ENCODE measurements at regions not wholly inside any gene's neighbourhood (a gene's known extent, or its start where the extent isn't known, plus 50 kb on each side); places are given as distances from the start of the nearest gene placed in this dataset.

DNA sequence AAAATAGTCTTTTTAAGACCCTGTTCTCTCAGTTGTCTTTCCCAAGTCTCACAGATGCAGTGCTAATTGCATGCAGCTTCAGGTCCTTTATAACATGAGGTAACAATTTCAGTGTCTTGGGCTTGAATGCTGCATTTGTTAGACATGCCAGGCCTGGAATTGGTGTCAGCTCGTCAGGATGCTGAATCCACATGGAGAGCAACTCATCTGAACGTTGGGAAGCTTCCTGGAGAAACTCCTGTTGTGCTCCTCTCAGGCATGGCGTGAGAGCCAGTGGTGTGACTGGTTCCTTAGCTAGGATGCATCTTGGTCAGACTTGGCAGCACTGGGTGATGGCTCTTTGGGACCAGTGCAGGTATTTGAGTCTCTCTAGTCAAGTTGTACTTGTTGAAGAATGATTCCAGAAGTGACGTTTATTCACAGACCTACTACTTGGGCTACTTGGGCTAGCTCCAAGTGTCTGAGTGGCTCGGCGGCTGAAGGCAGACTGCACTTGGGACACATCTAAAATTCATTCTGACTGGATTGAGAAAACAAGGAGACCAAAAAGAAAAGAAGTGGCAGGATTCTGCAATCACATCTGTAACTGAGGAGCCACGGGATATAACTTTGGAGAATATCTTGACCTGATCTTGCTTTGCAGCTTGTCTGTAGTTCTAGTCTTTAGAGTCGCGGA, 134.8 kb upstream of the ARHGAP5 start (continued):
- TF ChIP-seq, protein P1, sequence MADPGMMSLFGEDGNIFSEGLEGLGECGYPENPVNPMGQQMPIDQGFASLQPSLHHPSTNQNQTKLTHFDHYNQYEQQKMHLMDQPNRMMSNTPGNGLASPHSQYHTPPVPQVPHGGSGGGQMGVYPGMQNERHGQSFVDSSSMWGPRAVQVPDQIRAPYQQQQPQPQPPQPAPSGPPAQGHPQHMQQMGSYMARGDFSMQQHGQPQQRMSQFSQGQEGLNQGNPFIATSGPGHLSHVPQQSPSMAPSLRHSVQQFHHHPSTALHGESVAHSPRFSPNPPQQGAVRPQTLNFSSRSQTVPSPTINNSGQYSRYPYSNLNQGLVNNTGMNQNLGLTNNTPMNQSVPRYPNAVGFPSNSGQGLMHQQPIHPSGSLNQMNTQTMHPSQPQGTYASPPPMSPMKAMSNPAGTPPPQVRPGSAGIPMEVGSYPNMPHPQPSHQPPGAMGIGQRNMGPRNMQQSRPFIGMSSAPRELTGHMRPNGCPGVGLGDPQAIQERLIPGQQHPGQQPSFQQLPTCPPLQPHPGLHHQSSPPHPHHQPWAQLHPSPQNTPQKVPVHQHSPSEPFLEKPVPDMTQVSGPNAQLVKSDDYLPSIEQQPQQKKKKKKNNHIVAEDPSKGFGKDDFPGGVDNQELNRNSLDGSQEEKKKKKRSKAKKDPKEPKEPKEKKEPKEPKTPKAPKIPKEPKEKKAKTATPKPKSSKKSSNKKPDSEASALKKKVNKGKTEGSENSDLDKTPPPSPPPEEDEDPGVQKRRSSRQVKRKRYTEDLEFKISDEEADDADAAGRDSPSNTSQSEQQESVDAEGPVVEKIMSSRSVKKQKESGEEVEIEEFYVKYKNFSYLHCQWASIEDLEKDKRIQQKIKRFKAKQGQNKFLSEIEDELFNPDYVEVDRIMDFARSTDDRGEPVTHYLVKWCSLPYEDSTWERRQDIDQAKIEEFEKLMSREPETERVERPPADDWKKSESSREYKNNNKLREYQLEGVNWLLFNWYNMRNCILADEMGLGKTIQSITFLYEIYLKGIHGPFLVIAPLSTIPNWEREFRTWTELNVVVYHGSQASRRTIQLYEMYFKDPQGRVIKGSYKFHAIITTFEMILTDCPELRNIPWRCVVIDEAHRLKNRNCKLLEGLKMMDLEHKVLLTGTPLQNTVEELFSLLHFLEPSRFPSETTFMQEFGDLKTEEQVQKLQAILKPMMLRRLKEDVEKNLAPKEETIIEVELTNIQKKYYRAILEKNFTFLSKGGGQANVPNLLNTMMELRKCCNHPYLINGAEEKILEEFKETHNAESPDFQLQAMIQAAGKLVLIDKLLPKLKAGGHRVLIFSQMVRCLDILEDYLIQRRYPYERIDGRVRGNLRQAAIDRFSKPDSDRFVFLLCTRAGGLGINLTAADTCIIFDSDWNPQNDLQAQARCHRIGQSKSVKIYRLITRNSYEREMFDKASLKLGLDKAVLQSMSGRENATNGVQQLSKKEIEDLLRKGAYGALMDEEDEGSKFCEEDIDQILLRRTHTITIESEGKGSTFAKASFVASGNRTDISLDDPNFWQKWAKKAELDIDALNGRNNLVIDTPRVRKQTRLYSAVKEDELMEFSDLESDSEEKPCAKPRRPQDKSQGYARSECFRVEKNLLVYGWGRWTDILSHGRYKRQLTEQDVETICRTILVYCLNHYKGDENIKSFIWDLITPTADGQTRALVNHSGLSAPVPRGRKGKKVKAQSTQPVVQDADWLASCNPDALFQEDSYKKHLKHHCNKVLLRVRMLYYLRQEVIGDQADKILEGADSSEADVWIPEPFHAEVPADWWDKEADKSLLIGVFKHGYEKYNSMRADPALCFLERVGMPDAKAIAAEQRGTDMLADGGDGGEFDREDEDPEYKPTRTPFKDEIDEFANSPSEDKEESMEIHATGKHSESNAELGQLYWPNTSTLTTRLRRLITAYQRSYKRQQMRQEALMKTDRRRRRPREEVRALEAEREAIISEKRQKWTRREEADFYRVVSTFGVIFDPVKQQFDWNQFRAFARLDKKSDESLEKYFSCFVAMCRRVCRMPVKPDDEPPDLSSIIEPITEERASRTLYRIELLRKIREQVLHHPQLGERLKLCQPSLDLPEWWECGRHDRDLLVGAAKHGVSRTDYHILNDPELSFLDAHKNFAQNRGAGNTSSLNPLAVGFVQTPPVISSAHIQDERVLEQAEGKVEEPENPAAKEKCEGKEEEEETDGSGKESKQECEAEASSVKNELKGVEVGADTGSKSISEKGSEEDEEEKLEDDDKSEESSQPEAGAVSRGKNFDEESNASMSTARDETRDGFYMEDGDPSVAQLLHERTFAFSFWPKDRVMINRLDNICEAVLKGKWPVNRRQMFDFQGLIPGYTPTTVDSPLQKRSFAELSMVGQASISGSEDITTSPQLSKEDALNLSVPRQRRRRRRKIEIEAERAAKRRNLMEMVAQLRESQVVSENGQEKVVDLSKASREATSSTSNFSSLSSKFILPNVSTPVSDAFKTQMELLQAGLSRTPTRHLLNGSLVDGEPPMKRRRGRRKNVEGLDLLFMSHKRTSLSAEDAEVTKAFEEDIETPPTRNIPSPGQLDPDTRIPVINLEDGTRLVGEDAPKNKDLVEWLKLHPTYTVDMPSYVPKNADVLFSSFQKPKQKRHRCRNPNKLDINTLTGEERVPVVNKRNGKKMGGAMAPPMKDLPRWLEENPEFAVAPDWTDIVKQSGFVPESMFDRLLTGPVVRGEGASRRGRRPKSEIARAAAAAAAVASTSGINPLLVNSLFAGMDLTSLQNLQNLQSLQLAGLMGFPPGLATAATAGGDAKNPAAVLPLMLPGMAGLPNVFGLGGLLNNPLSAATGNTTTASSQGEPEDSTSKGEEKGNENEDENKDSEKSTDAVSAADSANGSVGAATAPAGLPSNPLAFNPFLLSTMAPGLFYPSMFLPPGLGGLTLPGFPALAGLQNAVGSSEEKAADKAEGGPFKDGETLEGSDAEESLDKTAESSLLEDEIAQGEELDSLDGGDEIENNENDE (IDR thresholded peaks at IDR 0.05; ENCODE audit: insufficient replicate concordance, low read length), result no peak
- TF ChIP-seq KDM4A (IDR thresholded peaks at IDR 0.05; ENCODE audit: low read depth, low read length, severe bottlenecking) (no peak), CTBP2 (IDR thresholded peaks at IDR 0.05; ENCODE audit: borderline replicate concordance, insufficient read depth, insufficient read length, low read length) (no peak), MAFK (IDR thresholded peaks at IDR 0.05; ENCODE audit: low read depth, low read length) (no peak), TAF7 (optimal IDR thresholded peaks at IDR 0.05; ENCODE audit: borderline replicate concordance, low read depth, low read length) (no peak), SIN3A (conservative IDR thresholded peaks at IDR 0.05 in 1 of 2, IDR thresholded peaks at IDR 0.05 in 1 of 2; ENCODE audit: low read depth in 1 of 2, low read length in 2 of 2) (no peak), CBX5 (IDR thresholded peaks at IDR 0.05; ENCODE audit: low read depth, low read length) (no peak), TEAD4 (IDR thresholded peaks at IDR 0.05; ENCODE audit: low read depth, low read length) (no peak), RBBP5 (IDR thresholded peaks at IDR 0.05; ENCODE audit: borderline replicate concordance, low read depth, low read length) (no peak), KDM5A (IDR thresholded peaks at IDR 0.05; ENCODE audit: low read length) (no peak)

All from H1 (cell line).